Smooth muscle cell (in vitro differentiated cells): ENCODE measurements at regions not wholly inside any gene's neighbourhood (a gene's known extent, or its start where the extent isn't known, plus 50 kb on each side); places are given as distances from the start of the nearest gene placed in this dataset.

Experiments used
- DNase-seq: peaks from one replicate; lab custom pipeline; 2025; ENCODE audit not compliant: unreplicated experiment; lab: John Stamatoyannopoulos, UW
- H2AFZ ChIP-seq: fragments of 200-600 bp; sonication (generic); 2 replicates; pipeline ENCODE4 v1.6.0; 2016; ENCODE audit warnings: antibody characterized with exemption, low read depth, mild to moderate bottlenecking
- H3F3A ChIP-seq: fragments of 200-600 bp; sonication (generic); 2 replicates; pipeline ENCODE4 v1.6.0; 2017; ENCODE audit warnings: antibody characterized with exemption, low read depth
- H3K27ac ChIP-seq: fragments of 200-600 bp; sonication (generic); 2 replicates; pipeline ENCODE4 v1.5.1; 2016; ENCODE audit warnings: low read depth, mild to moderate bottlenecking
- H3K27me3 ChIP-seq: fragments of 200-600 bp; sonication (generic); 2 replicates; pipeline ENCODE4 v1.6.1; 2016; ENCODE audit warnings: low read depth, mild to moderate bottlenecking
- H3K36me3 ChIP-seq: fragments of 200-600 bp; sonication (generic); 2 replicates; pipeline ENCODE4 v1.5.1; 2016; ENCODE audit warnings: low read depth
- H3K4me1 ChIP-seq: fragments of 200-600 bp; sonication (generic); 2 replicates; pipeline ENCODE4 v1.5.1; 2016; ENCODE audit warnings: low read depth
- H3K4me2 ChIP-seq: fragments of 200-600 bp; sonication (generic); 2 replicates; pipeline ENCODE4 v1.6.0; 2016; ENCODE audit warnings: mild to moderate bottlenecking
- H3K4me3 ChIP-seq: fragments of 200-600 bp; sonication (generic); 2 replicates; pipeline ENCODE4 v1.5.1; 2016; ENCODE audit warnings: mild to moderate bottlenecking
- H3K79me2 ChIP-seq: fragments of 200-600 bp; sonication (generic); 2 replicates; pipeline ENCODE4 v1.6.0; 2016; ENCODE audit warnings: low read depth, mild to moderate bottlenecking
- H3K9ac ChIP-seq: fragments of 200-600 bp; sonication (generic); 2 replicates; pipeline ENCODE4 v1.6.0; 2016; ENCODE audit warnings: low read depth
- H3K9me3 ChIP-seq: fragments of 200-600 bp; sonication (generic); replicated peaks from 2 replicates; pipeline ENCODE4 v1.5.1; 2016; ENCODE audit warnings: low read depth
- H4K20me1 ChIP-seq: fragments of 200-600 bp; sonication (generic); 2 replicates; pipeline ENCODE4 v1.6.0; 2016; ENCODE audit warnings: low read depth
- CTCF ChIP-seq: fragments of 200-600 bp; sonication (generic); IDR thresholded peaks from 2 replicates; pipeline ENCODE4 v1.5.1; 2017; ENCODE audit warnings: borderline replicate concordance, mild to moderate bottlenecking, antibody characterized with exemption; ENCODE audit not compliant: insufficient read depth, poor library complexity, severe bottlenecking
- WGBS: methylation state at CpG from one replicate; pipeline ENCODE4 v1.1.7; 2016; ENCODE audit warnings: low lambda C conversion rate; 5-methylcytosine and 5-hydroxymethylcytosine counted together

GRCh38 chr6:105641504-105641903 lies 238.6 kb upstream of the PREP start:
- DNase-seq: no peak
- Histone ChIP-seq H3K9me3 (no peaks in the 10 kb centered on the region), H4K20me1 (no peaks in the 10 kb centered on the region), H3K36me3 (no peaks in the 10 kb centered on the region), H3K9ac (no peak overlapping the region), H3K27me3 (no peaks in the 10 kb centered on the region), H3K27ac (peak overlapping the region; percentile 85), H3K4me1 (no peaks in the 10 kb centered on the region), H3K4me2 (no peak overlapping the region), H3K79me2 (no peaks in the 10 kb centered on the region), H3K4me3 (no peak overlapping the region), H2AFZ (no peak overlapping the region), H3F3A (no peaks in the 10 kb centered on the region)
- 100% methylated on average over 1 of the region's 1 CpG for WGBS
- TF ChIP-seq CTCF: no peak

GRCh38 chr6:105639124-105639523 lies 236.2 kb upstream of the PREP start:
- Histone ChIP-seq H3K4me1 (no peaks in the 10 kb centered on the region), H4K20me1 (no peaks in the 10 kb centered on the region), H3K9me3 (no peaks in the 10 kb centered on the region), H3K9ac (no peak overlapping the region), H3K27me3 (no peaks in the 10 kb centered on the region), H2AFZ (no peak overlapping the region), H3K4me3 (no peak overlapping the region), H3K4me2 (no peak overlapping the region), H3K27ac (no peak overlapping the region), H3F3A (no peaks in the 10 kb centered on the region), H3K36me3 (no peaks in the 10 kb centered on the region), H3K79me2 (no peaks in the 10 kb centered on the region)
- TF ChIP-seq CTCF: no peak
- DNase-seq: no peak
- 90% methylated on average over 2 of the region's 2 CpGs for WGBS

GRCh38 chr6:105633814-105634213 lies 230.9 kb upstream of the PREP start:
- Histone ChIP-seq H3K4me3 (no peak overlapping the region), H3K4me1 (no peaks in the 10 kb centered on the region), H3F3A (no peaks in the 10 kb centered on the region), H3K27me3 (no peaks in the 10 kb centered on the region), H3K9me3 (no peaks in the 10 kb centered on the region), H3K79me2 (no peaks in the 10 kb centered on the region), H2AFZ (no peak overlapping the region), H3K36me3 (no peaks in the 10 kb centered on the region), H3K9ac (no peak overlapping the region), H3K27ac (no peak overlapping the region), H4K20me1 (no peaks in the 10 kb centered on the region), H3K4me2 (no peak overlapping the region)
- no peak for TF ChIP-seq CTCF
- DNase-seq: no peak

GRCh38 chr6:105628156-105628860 lies 225.4 kb upstream of the PREP start:
- WGBS: 54% methylated on average over 7 of the region's 7 CpGs
- peak overlapping the region; percentile 10 for H3K27ac ChIP-seq
- no peak overlapping the region for H3K9ac ChIP-seq
- H4K20me1 ChIP-seq: no peaks in the 10 kb centered on the region
- H3K27me3 ChIP-seq: no peaks in the 10 kb centered on the region
- H3K4me3 ChIP-seq: no peak overlapping the region
- H3F3A ChIP-seq: no peaks in the 10 kb centered on the region
- H3K9me3 ChIP-seq: no peaks in the 10 kb centered on the region
- no peaks in the 10 kb centered on the region for H3K79me2 ChIP-seq
- no peaks in the 10 kb centered on the region for H3K4me1 ChIP-seq
- H3K4me2 ChIP-seq: no peak overlapping the region
- no peak for DNase-seq
- H2AFZ ChIP-seq: peak overlapping the region; percentile 16
- TF ChIP-seq CTCF: no peak
- H3K36me3 ChIP-seq: no peaks in the 10 kb centered on the region
